Caco-2 (cell line): ENCODE measurements at regions not wholly inside any gene's neighbourhood (a gene's known extent, or its start where the extent isn't known, plus 50 kb on each side); places are given as distances from the start of the nearest gene placed in this dataset.

ENCODE experiments used
- BruUV-seq: library from RNA; stranded (reverse); fragments of 400-500 nt; replicated peaks from 2 replicates; lab custom pipeline; 2021; lab: Mats Ljungman, UMichigan
- CTCF ChIA-PET: fragments of 300-600 bp; sonication (Branson Sonifier 250); formaldehyde crosslinking; loops from one replicate; lab custom pipeline; 2022; ENCODE audit warnings: antibody characterized with exemption; lab: Charles Lee
- POLR2A ChIA-PET: fragments of 300-600 bp; sonication (Branson Sonifier 250); formaldehyde crosslinking; loops from one replicate; lab custom pipeline; 2022; ENCODE audit warnings: antibody characterized with exemption; lab: Charles Lee
- DNase-seq, 2 experiments: peaks; one replicate each; pipeline versions ENCODE4 v3.0.0 to v3.0.0-alpha.2; 2020 to 2022
- H3K27me3 ChIP-seq: replicated peaks from 2 replicates; pipeline ENCODE4 v1.6.0; 2011; ENCODE audit warnings: low read length; ENCODE audit not compliant: control insufficient read depth, insufficient read depth
- H3K36me3 ChIP-seq: 2 replicates; pipeline ENCODE4 v1.5.1; 2011; ENCODE audit warnings: low read length; ENCODE audit not compliant: control insufficient read depth, insufficient read depth
- H3K4me1 ChIP-seq: fragments of 250-450 bp; sonication (Bioruptor Pico); 2 replicates; pipeline ENCODE4 v1.5.1; 2020; ENCODE audit warnings: mild to moderate bottlenecking
- H3K4me3 ChIP-seq: 2 replicates; pipeline ENCODE4 v1.5.1; 2011; ENCODE audit warnings: low read depth, mild to moderate bottlenecking, control low read depth, low read length
- H3K9me3 ChIP-seq: fragments of 250-450 bp; sonication (Bioruptor Pico); 2 replicates; pipeline ENCODE4 v1.5.1; 2020; ENCODE audit warnings: mild to moderate bottlenecking, moderate library complexity
- H3K27ac Mint-ChIP-seq: one replicate; pipeline ENCODE4 v1.8.0; 2022; ENCODE audit warnings: mixed read lengths; ENCODE audit not compliant: unreplicated experiment
- H3K27me3 Mint-ChIP-seq: one replicate; pipeline ENCODE4 v1.8.0; 2022; ENCODE audit warnings: mixed read lengths; ENCODE audit not compliant: insufficient read depth, unreplicated experiment
- H3K36me3 Mint-ChIP-seq: one replicate; pipeline ENCODE4 v1.8.0; 2022; ENCODE audit warnings: mild to moderate bottlenecking, mixed read lengths; ENCODE audit not compliant: insufficient read depth, unreplicated experiment
- H3K4me1 Mint-ChIP-seq: one replicate; pipeline ENCODE4 v1.8.0; 2022; ENCODE audit warnings: low read depth, mixed read lengths; ENCODE audit not compliant: unreplicated experiment
- H3K4me3 Mint-ChIP-seq: one replicate; pipeline ENCODE4 v1.8.0; 2022; ENCODE audit warnings: mild to moderate bottlenecking, moderate library complexity, mixed read lengths; ENCODE audit not compliant: unreplicated experiment
- H3K9me3 Mint-ChIP-seq: one replicate; pipeline ENCODE4 v1.8.0; 2022; ENCODE audit warnings: mixed read lengths; ENCODE audit not compliant: unreplicated experiment
- CTCF ChIP-seq, 2 experiments: fragments of 200-600 bp in 1 of 2; IDR thresholded peaks; 1 replicate in 1 of 2; 2 replicates in 1 of 2; pipeline versions ENCODE4 v1.5.1 to v1.8.0; 2011 to 2022; ENCODE audit warnings: antibody characterized with exemption in 1 of 2, control low read depth in 1 of 2, inconsistent platforms in 1 of 2, low read depth in 1 of 2, low read length in 1 of 2, mild to moderate bottlenecking in 1 of 2, moderate library complexity in 1 of 2; ENCODE audit not compliant: insufficient read depth in 1 of 2, severe bottlenecking in 1 of 2, unreplicated experiment in 1 of 2
- intact Hi-C: fragments of 100-400 bp; cut with micrococcal nuclease; formaldehyde crosslinking; loops from one replicate; pipeline ENCODE4 v1.10.0; 2022; ENCODE audit not compliant: unreplicated experiment

- no peak for DNase-seq
- Histone ChIP-seq H3K27me3 (no peaks in the 10 kb centered on the region), H3K36me3 (no peaks in the 10 kb centered on the region), H3K4me1 (no peaks in the 10 kb centered on the region), H3K4me3 (no peak overlapping the region), H3K9me3 (no peaks in the 10 kb centered on the region)
- intact Hi-C loops: no loop called here
- Mint-ChIP-seq H3K4me3 (no peak overlapping the region), H3K27ac (no peak overlapping the region), H3K36me3 (no peaks in the 10 kb centered on the region), H3K27me3 (no peaks in the 10 kb centered on the region), H3K9me3 (no peaks in the 10 kb centered on the region), H3K4me1 (no peaks in the 10 kb centered on the region)
- ChIA-PET POLR2A (no interaction called here), CTCF (no interaction called here)
- TF ChIP-seq CTCF (IDR thresholded peaks at IDR 0.05; ENCODE audit: insufficient read depth in 1 of 2, low read depth in 1 of 2, low read length in 1 of 2, severe bottlenecking in 1 of 2, unreplicated experiment in 1 of 2): no peak
- no TSS peak for BruUV-seq
Observed at GRCh38 chr18:34281722-34282121, 57.0 kb upstream of the NOL4 start.

- Mint-ChIP-seq H3K36me3 (no peaks in the 10 kb centered on the region), H3K4me3 (no peak overlapping the region), H3K27me3 (no peaks in the 10 kb centered on the region), H3K4me1 (no peaks in the 10 kb centered on the region), H3K27ac (no peak overlapping the region), H3K9me3 (no peaks in the 10 kb centered on the region)
- no peak for TF ChIP-seq CTCF (IDR thresholded peaks at IDR 0.05; ENCODE audit: insufficient read depth in 1 of 2, low read depth in 1 of 2, low read length in 1 of 2, severe bottlenecking in 1 of 2, unreplicated experiment in 1 of 2)
- POLR2A ChIA-PET: no interaction called here
- BruUV-seq: no TSS peak
- H3K4me1 ChIP-seq: no peaks in the 10 kb centered on the region
- no peaks in the 10 kb centered on the region for H3K27me3 ChIP-seq
- intact Hi-C loops: no loop called here
- no peaks in the 10 kb centered on the region for H3K9me3 ChIP-seq
- H3K4me3 ChIP-seq: no peak overlapping the region
- CTCF ChIA-PET: no interaction called here
- peak in 1 of 2 experiments; percentile 1 for DNase-seq
- no peaks in the 10 kb centered on the region for H3K36me3 ChIP-seq
Observed at GRCh38 chr18:34283506-34283905, 58.8 kb upstream of the NOL4 start.

GRCh38 chr18:34287825-34288224 is 63.1 kb upstream of the NOL4 start:
- ChIA-PET CTCF (no interaction called here), POLR2A (no interaction called here)
- no peak for TF ChIP-seq CTCF (IDR thresholded peaks at IDR 0.05; ENCODE audit: insufficient read depth in 1 of 2, low read depth in 1 of 2, low read length in 1 of 2, severe bottlenecking in 1 of 2, unreplicated experiment in 1 of 2)
- no peaks in the 10 kb centered on the region for H3K9me3 ChIP-seq
- no peaks in the 10 kb centered on the region for H3K27me3 ChIP-seq
- no peak for DNase-seq
- Mint-ChIP-seq H3K4me1 (no peaks in the 10 kb centered on the region), H3K27ac (no peak overlapping the region), H3K27me3 (no peaks in the 10 kb centered on the region), H3K9me3 (no peaks in the 10 kb centered on the region), H3K36me3 (no peaks in the 10 kb centered on the region), H3K4me3 (no peak overlapping the region)
- no TSS peak for BruUV-seq
- no peaks in the 10 kb centered on the region for H3K4me1 ChIP-seq
- no peak overlapping the region for H3K4me3 ChIP-seq
- intact Hi-C loops: no loop called here
- no peaks in the 10 kb centered on the region for H3K36me3 ChIP-seq
